HCT116 (cell line): ENCODE measurements at regions not wholly inside any gene's neighbourhood (a gene's known extent, or its start where the extent isn't known, plus 50 kb on each side); places are given as distances from the start of the nearest gene placed in this dataset.

Source experiments
- ATAC-seq: fragments of 200-7000 bp; cut with Tn5 transposase; 2 replicates; pipeline ENCODE4 v1.9.1; 2020; ENCODE audit warnings: mild to moderate bottlenecking, moderate library complexity
- BruUV-seq: library from RNA; stranded (reverse); fragments of 400-500 nt; replicated peaks from 2 replicates; lab custom pipeline; 2021; lab: Mats Ljungman, UMichigan
- CTCF ChIA-PET: fragments of 300-600 bp; sonication (Branson Sonifier 250); formaldehyde crosslinking; loops from one replicate; lab custom pipeline; 2021; ENCODE audit warnings: antibody characterized with exemption; lab: Charles Lee
- POLR2A ChIA-PET: fragments of 300-600, 350-600 bp; sonication (Branson Sonifier 250); formaldehyde crosslinking; loops from one replicate; lab custom pipeline; 2021; ENCODE audit warnings: antibody characterized with exemption; lab: Charles Lee
- RAD21 ChIA-PET, 2 experiments: fragments of 300-600 bp; sonication (Branson Sonifier 250); formaldehyde crosslinking; loops; one replicate each; lab custom pipeline; 2023; ENCODE audit warnings: low total read pairs in 2 of 2; ENCODE audit not compliant: uncharacterized antibody in 2 of 2, unreplicated experiment in 2 of 2, low non-redundant PET in 1 of 2; lab: Charles Lee
- DNase-seq: peaks from one replicate; pipeline ENCODE4 v3.0.0-alpha.2; 2010; ENCODE audit warnings: low read depth, low spot score
- H2AFZ ChIP-seq: fragments of 200-600 bp; shearing (Covaris generic), sonication (generic); 2 replicates; pipeline ENCODE4 v1.6.1; 2017; ENCODE audit warnings: low read depth, mixed run types, mixed read lengths, antibody characterized with exemption, low read length; ENCODE audit not compliant: poor library complexity, severe bottlenecking
- H3K27ac ChIP-seq: 2 replicates; pipeline ENCODE4 v1.5.1; 2012; ENCODE audit warnings: low read depth, low read length
- H3K27me3 ChIP-seq: fragments of 200-600 bp; sonication (generic); 2 replicates; pipeline ENCODE4 v1.6.1; 2016; ENCODE audit warnings: mixed run types, low read length, mixed read lengths; ENCODE audit not compliant: insufficient read depth
- H3K36me3 ChIP-seq, 2 experiments: fragments of 200-500 bp in 1 of 2; fragments of 200-600 bp in 1 of 2; sonication (Bioruptor generic) in 1 of 2; sonication (generic) in 1 of 2; 2 replicates each; pipeline versions ENCODE4 v1.5.1 to v1.6.1; 2014 to 2016; ENCODE audit warnings: low read length in 2 of 2, inconsistent platforms in 1 of 2, mixed read lengths in 1 of 2, mixed run types in 1 of 2; ENCODE audit not compliant: insufficient read depth in 2 of 2, control insufficient read depth in 1 of 2
- H3K4me1 ChIP-seq, 2 experiments: fragments of 200-600 bp in 1 of 2; sonication (generic) in 1 of 2; 2 replicates each; pipeline versions ENCODE4 v1.5.1 to v1.6.1; 2012 to 2017; ENCODE audit warnings: low read length in 2 of 2, inconsistent platforms in 1 of 2, mild to moderate bottlenecking in 1 of 2, mixed read lengths in 1 of 2, mixed run types in 1 of 2, moderate library complexity in 1 of 2; ENCODE audit not compliant: insufficient read depth in 2 of 2, control insufficient read depth in 1 of 2
- H3K4me2 ChIP-seq: fragments of 200-600 bp; sonication (generic); 2 replicates; pipeline ENCODE4 v1.6.1; 2017; ENCODE audit warnings: mixed run types, low read length, mixed read lengths
- H3K4me3 ChIP-seq, 2 experiments: fragments of 200-600 bp in 1 of 2; sonication (generic) in 1 of 2; replicated peaks in 1 of 2; 2 replicates each; pipeline ENCODE4 v1.5.1; 2011 to 2016; ENCODE audit warnings: low read length in 2 of 2, control low read depth in 1 of 2, low read depth in 1 of 2, mild to moderate bottlenecking in 1 of 2, mixed read lengths in 1 of 2, mixed run types in 1 of 2
- H3K79me2 ChIP-seq: fragments of 200-600 bp; sonication (generic); 2 replicates; pipeline ENCODE4 v1.6.1; 2017; ENCODE audit warnings: mild to moderate bottlenecking, mixed run types, low read length, moderate library complexity, mixed read lengths; ENCODE audit not compliant: insufficient read depth
- H3K9ac ChIP-seq: fragments of 200-600 bp; sonication (generic); 2 replicates; pipeline ENCODE4 v1.6.1; 2016; ENCODE audit warnings: low read length, mixed read lengths
- H3K9me2 ChIP-seq: fragments of 200-600 bp; sonication (generic), shearing (Covaris generic); 2 replicates; pipeline ENCODE4 v1.6.1; 2017; ENCODE audit warnings: mixed run types, mild to moderate bottlenecking, moderate library complexity; ENCODE audit not compliant: insufficient read depth
- H3K9me3 ChIP-seq, 2 experiments: fragments of 200-500 bp in 1 of 2; fragments of 200-600 bp in 1 of 2; sonication (Bioruptor generic) in 1 of 2; sonication (generic) in 1 of 2; 2 replicates each; pipeline ENCODE4 v1.6.1; 2014 to 2017; ENCODE audit warnings: low read length in 2 of 2, mixed read lengths in 2 of 2, inconsistent platforms in 1 of 2, low read depth in 1 of 2, mild to moderate bottlenecking in 1 of 2, mixed run types in 1 of 2, moderate library complexity in 1 of 2; ENCODE audit not compliant: control insufficient read depth in 1 of 2, insufficient read depth in 1 of 2
- H4K20me1 ChIP-seq: fragments of 200-600 bp; sonication (generic), shearing (Covaris generic); 2 replicates; pipeline ENCODE4 v1.6.1; 2017; ENCODE audit warnings: mixed run types, mild to moderate bottlenecking, moderate library complexity; ENCODE audit not compliant: insufficient read depth
- CBX3 ChIP-seq: IDR thresholded peaks from 2 replicates; pipeline ENCODE4 v1.6.1; 2012; ENCODE audit warnings: low read depth
- CEBPB ChIP-seq: IDR thresholded peaks from 2 replicates; pipeline ENCODE4 v1.6.1; 2012; ENCODE audit warnings: low read depth
- EZH2phosphoT487 ChIP-seq: fragments of 200-600 bp; IDR thresholded peaks from 2 replicates; pipeline ENCODE4 v1.6.1; 2018; ENCODE audit warnings: antibody characterized with exemption, borderline replicate concordance
- FOSL1 ChIP-seq: IDR thresholded peaks from 2 replicates; pipeline ENCODE4 v1.6.1; 2012; ENCODE audit warnings: low read depth
- JUND ChIP-seq: IDR thresholded peaks from 2 replicates; pipeline ENCODE4 v1.6.1; 2012
- MAX ChIP-seq: IDR thresholded peaks from 2 replicates; pipeline ENCODE4 v1.6.1; 2012
- POLR2AphosphoS5 ChIP-seq: IDR thresholded peaks from 2 replicates; pipeline ENCODE4 v1.6.1; 2011; ENCODE audit warnings: mild to moderate bottlenecking, low read depth, low read length, moderate library complexity
- RAD21 ChIP-seq: IDR thresholded peaks from 2 replicates; pipeline ENCODE4 v1.6.1; 2012; ENCODE audit warnings: low read depth, mild to moderate bottlenecking
- SIN3A ChIP-seq: IDR thresholded peaks from 2 replicates; pipeline ENCODE4 v1.6.1; 2012; ENCODE audit warnings: low read depth
- TCF7L2 ChIP-seq: IDR thresholded peaks from 2 replicates; pipeline ENCODE4 v1.7.0; 2011; ENCODE audit warnings: borderline replicate concordance, inconsistent platforms; ENCODE audit not compliant: insufficient read depth, insufficient read length; ENCODE audit errors: extremely low read depth
- YY1 ChIP-seq: IDR thresholded peaks from 2 replicates; pipeline ENCODE4 v1.6.1; 2011; ENCODE audit warnings: low read length, low read depth, moderate library complexity, mild to moderate bottlenecking; ENCODE audit not compliant: insufficient replicate concordance; ENCODE audit errors: extremely low read depth
- ZFX ChIP-seq: fragments of 450-650 bp; IDR thresholded peaks from 2 replicates; pipeline ENCODE4 v1.6.1; 2017
- ZNF274 ChIP-seq: fragments of 200-500 bp; sonication (Bioruptor generic); IDR thresholded peaks from 2 replicates; pipeline ENCODE4 v1.6.1; 2014; ENCODE audit warnings: mild to moderate bottlenecking, low read depth, low read length, inconsistent platforms
- intact Hi-C: fragments of 100-400 bp; cut with micrococcal nuclease; formaldehyde crosslinking; loops from 2 replicates; pipeline ENCODE4 v1.10.0; 2022
- TF ChIP-seq, protein P1 (sequence below): IDR thresholded peaks from 2 replicates; pipeline ENCODE4 v1.6.1; 2011; ENCODE audit warnings: mild to moderate bottlenecking, low read length, moderate library complexity; ENCODE audit not compliant: insufficient replicate concordance; ENCODE audit errors: extremely low read depth
- TF ChIP-seq, protein P2 (sequence below): IDR thresholded peaks from 2 replicates; pipeline ENCODE4 v1.6.1; 2012
- TF ChIP-seq, protein P3 (sequence below), 3 experiments: fragments of 200-600 bp in 1 of 3; sonication (generic) in 1 of 3; IDR thresholded peaks in 2 of 3; conservative IDR thresholded peaks in 1 of 3; 2 replicates each; pipeline ENCODE4 v1.5.1; 2012 to 2017; ENCODE audit warnings: low read depth in 2 of 3, low read length in 2 of 3, antibody characterized with exemption in 1 of 3, borderline replicate concordance in 1 of 3, control low read depth in 1 of 3, mild to moderate bottlenecking in 1 of 3, mixed read lengths in 1 of 3, mixed run types in 1 of 3, moderate library complexity in 1 of 3; ENCODE audit not compliant: insufficient read depth in 1 of 3

DNA sequence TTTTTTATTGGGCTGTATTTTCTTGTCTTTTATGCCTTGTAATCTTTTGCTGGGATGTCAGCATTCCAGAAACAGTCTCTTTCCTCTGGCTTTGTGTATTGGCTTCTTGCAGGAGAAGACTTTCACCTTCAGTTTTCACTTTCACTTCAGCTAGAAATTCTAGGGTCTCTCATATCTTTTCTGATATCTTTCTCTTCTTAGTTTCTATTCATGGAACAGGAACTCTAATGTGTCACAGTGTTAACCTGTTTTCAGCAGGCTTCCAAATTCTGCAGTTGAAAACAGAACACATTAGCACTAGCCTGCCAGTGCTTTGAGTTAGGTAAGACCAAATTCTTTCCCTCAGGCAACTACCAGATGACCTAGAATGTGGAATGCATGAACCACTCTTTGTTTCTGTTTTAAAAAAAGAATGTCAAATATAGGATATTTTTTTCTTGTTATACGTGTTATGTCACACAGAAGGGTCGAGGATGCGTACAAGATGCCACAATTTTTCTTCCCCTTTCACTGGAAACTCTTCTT is 164.7 kb downstream of the TUSC1 start:
- H3K9me2 ChIP-seq = no peaks in the 10 kb centered on the region
- intact Hi-C loops = no loop called here
- H3K79me2 ChIP-seq = no peaks in the 10 kb centered on the region
- no peaks in the 10 kb centered on the region for H3K36me3 ChIP-seq
- RAD21 ChIA-PET = no interaction called here
- H2AFZ ChIP-seq = no peak overlapping the region
- H3K4me2 ChIP-seq = no peak overlapping the region
- no peak for TF ChIP-seq FOSL1
- no peak for TF ChIP-seq YY1
- no peak for TF ChIP-seq MAX
- TF ChIP-seq, protein P1, sequence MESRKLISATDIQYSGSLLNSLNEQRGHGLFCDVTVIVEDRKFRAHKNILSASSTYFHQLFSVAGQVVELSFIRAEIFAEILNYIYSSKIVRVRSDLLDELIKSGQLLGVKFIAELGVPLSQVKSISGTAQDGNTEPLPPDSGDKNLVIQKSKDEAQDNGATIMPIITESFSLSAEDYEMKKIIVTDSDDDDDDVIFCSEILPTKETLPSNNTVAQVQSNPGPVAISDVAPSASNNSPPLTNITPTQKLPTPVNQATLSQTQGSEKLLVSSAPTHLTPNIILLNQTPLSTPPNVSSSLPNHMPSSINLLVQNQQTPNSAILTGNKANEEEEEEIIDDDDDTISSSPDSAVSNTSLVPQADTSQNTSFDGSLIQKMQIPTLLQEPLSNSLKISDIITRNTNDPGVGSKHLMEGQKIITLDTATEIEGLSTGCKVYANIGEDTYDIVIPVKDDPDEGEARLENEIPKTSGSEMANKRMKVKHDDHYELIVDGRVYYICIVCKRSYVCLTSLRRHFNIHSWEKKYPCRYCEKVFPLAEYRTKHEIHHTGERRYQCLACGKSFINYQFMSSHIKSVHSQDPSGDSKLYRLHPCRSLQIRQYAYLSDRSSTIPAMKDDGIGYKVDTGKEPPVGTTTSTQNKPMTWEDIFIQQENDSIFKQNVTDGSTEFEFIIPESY = no peak
- TF ChIP-seq, protein P2, sequence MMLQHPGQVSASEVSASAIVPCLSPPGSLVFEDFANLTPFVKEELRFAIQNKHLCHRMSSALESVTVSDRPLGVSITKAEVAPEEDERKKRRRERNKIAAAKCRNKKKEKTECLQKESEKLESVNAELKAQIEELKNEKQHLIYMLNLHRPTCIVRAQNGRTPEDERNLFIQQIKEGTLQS = no peak
- no peak for TF ChIP-seq ZFX
- TF ChIP-seq ZNF274 = no peak
- no peak for TF ChIP-seq RAD21
- TF ChIP-seq CEBPB = no peak
- no peak for TF ChIP-seq TCF7L2
- no peak for TF ChIP-seq POLR2AphosphoS5
- TF ChIP-seq SIN3A = no peak
- no peak for TF ChIP-seq CBX3
- no peak for TF ChIP-seq EZH2phosphoT487
- TF ChIP-seq, protein P3, sequence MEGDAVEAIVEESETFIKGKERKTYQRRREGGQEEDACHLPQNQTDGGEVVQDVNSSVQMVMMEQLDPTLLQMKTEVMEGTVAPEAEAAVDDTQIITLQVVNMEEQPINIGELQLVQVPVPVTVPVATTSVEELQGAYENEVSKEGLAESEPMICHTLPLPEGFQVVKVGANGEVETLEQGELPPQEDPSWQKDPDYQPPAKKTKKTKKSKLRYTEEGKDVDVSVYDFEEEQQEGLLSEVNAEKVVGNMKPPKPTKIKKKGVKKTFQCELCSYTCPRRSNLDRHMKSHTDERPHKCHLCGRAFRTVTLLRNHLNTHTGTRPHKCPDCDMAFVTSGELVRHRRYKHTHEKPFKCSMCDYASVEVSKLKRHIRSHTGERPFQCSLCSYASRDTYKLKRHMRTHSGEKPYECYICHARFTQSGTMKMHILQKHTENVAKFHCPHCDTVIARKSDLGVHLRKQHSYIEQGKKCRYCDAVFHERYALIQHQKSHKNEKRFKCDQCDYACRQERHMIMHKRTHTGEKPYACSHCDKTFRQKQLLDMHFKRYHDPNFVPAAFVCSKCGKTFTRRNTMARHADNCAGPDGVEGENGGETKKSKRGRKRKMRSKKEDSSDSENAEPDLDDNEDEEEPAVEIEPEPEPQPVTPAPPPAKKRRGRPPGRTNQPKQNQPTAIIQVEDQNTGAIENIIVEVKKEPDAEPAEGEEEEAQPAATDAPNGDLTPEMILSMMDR (IDR thresholded peaks at IDR 0.05 in 2 of 3, conservative IDR thresholded peaks at IDR 0.05 in 1 of 3; ENCODE audit: borderline replicate concordance in 1 of 3, insufficient read depth in 1 of 3, low read depth in 2 of 3, low read length in 2 of 3) = no peak
- TF ChIP-seq JUND = no peak
- TF ChIP-seq, all 23 proteins: peak for 0
- ATAC-seq (no peak), DNase-seq (no peak)
- H4K20me1 ChIP-seq = no peaks in the 10 kb centered on the region
- no TSS peak for BruUV-seq
- no peak overlapping the region for H3K9ac ChIP-seq
- peaks cover 3 to 9% of the 10 kb centered on the region in 2 experiments; a peak in 2 of 4 replicates for H3K9me3 ChIP-seq
- POLR2A ChIA-PET = no interaction called here
- no peak overlapping the region for H3K4me3 ChIP-seq
- no peaks in the 10 kb centered on the region for H3K27me3 ChIP-seq
- no peak overlapping the region for H3K27ac ChIP-seq
- H3K4me1 ChIP-seq = no peaks in the 10 kb centered on the region
- CTCF ChIA-PET = no interaction called here
